ENCODE measurements at regions not wholly inside any gene's neighbourhood (a gene's known extent, or its start where the extent isn't known, plus 50 kb on each side); places are given as distances from the start of the nearest gene placed in this dataset.

GRCh38 chr21:31550070-31550469, 109.4 kb upstream of the SOD1 start:
- no peak for TF ChIP-seq CTCF (IDR thresholded peaks at IDR 0.05; ENCODE audit: extremely low read depth in 1 of 2, insufficient read depth in 1 of 2, low read depth in 1 of 2, low read length in 2 of 2)
- TF ChIP-seq MAX (IDR thresholded peaks at IDR 0.05; ENCODE audit: insufficient read depth, insufficient read length): no peak
- TF ChIP-seq POLR2A (IDR thresholded peaks at IDR 0.05; ENCODE audit: low read depth, low read length): no peak
- TF ChIP-seq POLR2AphosphoS5 (IDR thresholded peaks at IDR 0.05; ENCODE audit: insufficient read depth, low read depth, low read length): no peak
- no peak for TF ChIP-seq EZH2 (IDR thresholded peaks at IDR 0.05; ENCODE audit: borderline replicate concordance, low read depth, low read length, severe bottlenecking)
- no peak for TF ChIP-seq JUN (IDR thresholded peaks at IDR 0.05; ENCODE audit: borderline replicate concordance, insufficient read depth, insufficient read length, low read depth)
- TF ChIP-seq GATA2 (IDR thresholded peaks at IDR 0.05; ENCODE audit: insufficient read depth, insufficient read length, low read depth, low read length): no peak
